ENCODE measurements at regions not wholly inside any gene's neighbourhood (a gene's known extent, or its start where the extent isn't known, plus 50 kb on each side); places are given as distances from the start of the nearest gene placed in this dataset.

GRCh38 chr9:25453875-25454274 lies 224.4 kb downstream of the TUSC1 start:
- TF ChIP-seq CTCF (IDR thresholded peaks at IDR 0.05) (no peak), TCF7L2 (IDR thresholded peaks at IDR 0.05; ENCODE audit: low read depth, low read length) (no peak), SIN3A (IDR thresholded peaks at IDR 0.05; ENCODE audit: borderline replicate concordance, insufficient read depth, low read depth, low read length) (no peak), POLR2AphosphoS5 (IDR thresholded peaks at IDR 0.05; ENCODE audit: low read depth, low read length) (no peak), REST (IDR thresholded peaks at IDR 0.05; ENCODE audit: insufficient read depth in 1 of 2, low read depth in 2 of 2, low read length in 1 of 2) (no peak)
